ENCODE measurements at regions not wholly inside any gene's neighbourhood (a gene's known extent, or its start where the extent isn't known, plus 50 kb on each side); places are given as distances from the start of the nearest gene placed in this dataset.

DNA sequence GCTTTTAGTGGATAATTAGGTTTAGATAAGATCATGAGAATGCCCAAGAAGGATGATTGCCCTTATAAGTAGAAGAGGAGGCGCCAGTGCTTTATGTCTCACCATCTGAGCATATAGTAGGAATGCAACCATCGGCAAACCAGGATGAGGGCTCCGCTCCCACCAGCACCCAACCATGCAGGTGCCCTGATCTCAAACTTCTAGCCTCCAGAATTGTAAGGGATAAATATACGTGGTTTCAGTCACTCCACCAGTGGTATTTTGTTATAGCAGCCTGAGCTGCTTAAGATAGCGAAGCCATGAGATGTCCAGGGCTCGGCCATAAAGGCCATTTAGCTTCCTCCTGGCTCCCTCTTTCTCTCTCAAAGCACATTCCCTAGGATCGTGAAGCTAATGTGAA lies 413.9 kb downstream of the MZT1 start:
- CTCF ChIA-PET: no interaction called here
- FAIRE-seq (no peak), DNase-seq (ENCODE audit: low read depth, low spot score) (no peak), ATAC-seq (no peak)
- no TSS peak for BruUV-seq (replicated peaks)
- POLR2A ChIA-PET: no interaction called here
- in situ Hi-C loops (cut with MboI): no loop called here
- H3K36me3 ChIP-seq (ENCODE audit: control insufficient read depth in 2 of 2, insufficient read depth in 2 of 2, low read length in 1 of 2): no peaks in the 10 kb centered on the region
- H2AFZ ChIP-seq (ENCODE audit: control insufficient read depth, low read depth, low read length): no peak overlapping the region
- RAD21 ChIA-PET (ENCODE audit: unreplicated experiment): no interaction called here
- no peaks in the 10 kb centered on the region for H3K4me1 ChIP-seq (ENCODE audit: control insufficient read depth, insufficient read depth, low read length)
- no peaks in the 10 kb centered on the region for H4K20me1 ChIP-seq (ENCODE audit: control insufficient read depth, insufficient read depth)
- H3K4me3 ChIP-seq: no peak overlapping the region
- intact Hi-C loops (cut with micrococcal nuclease; ENCODE audit: unreplicated experiment): no loop called here
- no peaks in the 10 kb centered on the region for H3K79me2 ChIP-seq (ENCODE audit: control insufficient read depth, insufficient read depth, low read length)
- H3K9me3 ChIP-seq (replicated peaks; ENCODE audit: control insufficient read depth, insufficient read depth, low read length): no peaks in the 10 kb centered on the region
- no peak for TF ChIP-seq TCF7 (IDR thresholded peaks at IDR 0.05; ENCODE audit: borderline replicate concordance)
- no peak for TF ChIP-seq ZNF274 (IDR thresholded peaks at IDR 0.05; ENCODE audit: insufficient read depth, insufficient read length)
- TF ChIP-seq ZNF24 (IDR thresholded peaks at IDR 0.05): no peak
- TF ChIP-seq, protein P1, sequence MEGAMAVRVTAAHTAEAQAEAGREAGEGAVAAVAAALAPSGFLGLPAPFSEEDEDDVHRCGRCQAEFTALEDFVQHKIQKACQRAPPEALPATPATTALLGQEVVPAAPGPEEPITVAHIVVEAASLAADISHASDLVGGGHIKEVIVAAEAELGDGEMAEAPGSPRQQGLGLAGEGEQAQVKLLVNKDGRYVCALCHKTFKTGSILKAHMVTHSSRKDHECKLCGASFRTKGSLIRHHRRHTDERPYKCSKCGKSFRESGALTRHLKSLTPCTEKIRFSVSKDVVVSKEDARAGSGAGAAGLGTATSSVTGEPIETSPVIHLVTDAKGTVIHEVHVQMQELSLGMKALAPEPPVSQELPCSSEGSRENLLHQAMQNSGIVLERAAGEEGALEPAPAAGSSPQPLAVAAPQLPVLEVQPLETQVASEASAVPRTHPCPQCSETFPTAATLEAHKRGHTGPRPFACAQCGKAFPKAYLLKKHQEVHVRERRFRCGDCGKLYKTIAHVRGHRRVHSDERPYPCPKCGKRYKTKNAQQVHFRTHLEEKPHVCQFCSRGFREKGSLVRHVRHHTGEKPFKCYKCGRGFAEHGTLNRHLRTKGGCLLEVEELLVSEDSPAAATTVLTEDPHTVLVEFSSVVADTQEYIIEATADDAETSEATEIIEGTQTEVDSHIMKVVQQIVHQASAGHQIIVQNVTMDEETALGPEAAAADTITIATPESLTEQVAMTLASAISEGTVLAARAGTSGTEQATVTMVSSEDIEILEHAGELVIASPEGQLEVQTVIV (IDR thresholded peaks at IDR 0.05; ENCODE audit: borderline replicate concordance, partially characterized antibody): no peak
- TF ChIP-seq BHLHE40 (IDR thresholded peaks at IDR 0.05; ENCODE audit: borderline replicate concordance in 1 of 2, low read depth in 2 of 2, low read length in 1 of 2): no peak
- TF ChIP-seq SUPT20H (IDR thresholded peaks at IDR 0.05; ENCODE audit: borderline replicate concordance, control insufficient read depth, low read depth, low read length): no peak
- TF ChIP-seq NRF1 (conservative IDR thresholded peaks at IDR 0.05; ENCODE audit: low read depth, low read length): no peak
- TF ChIP-seq NR2C2 (IDR thresholded peaks at IDR 0.05; ENCODE audit: borderline replicate concordance, control insufficient read depth, insufficient read length, low read depth): no peak
- TF ChIP-seq ZNF217 (IDR thresholded peaks at IDR 0.05): no peak
- TF ChIP-seq HDGF (IDR thresholded peaks at IDR 0.05): no peak
- no peak for TF ChIP-seq CBX5 (IDR thresholded peaks at IDR 0.05; ENCODE audit: low read depth)
- no peak for TF ChIP-seq TARDBP (IDR thresholded peaks at IDR 0.05; ENCODE audit: borderline replicate concordance)
- no peak for TF ChIP-seq SRF (IDR thresholded peaks at IDR 0.05; ENCODE audit: low read depth in 2 of 2, low read length in 2 of 2)
- no peak for TF ChIP-seq SPI1 (IDR thresholded peaks at IDR 0.05; ENCODE audit: borderline replicate concordance, insufficient read depth, low read depth, low read length)
- SMC1A ChIA-PET (ENCODE audit: uncharacterized antibody, unreplicated experiment): no interaction called here
- H3K4me2 ChIP-seq (ENCODE audit: control insufficient read depth, insufficient read depth): no peak overlapping the region
- no peaks in the 10 kb centered on the region for H3K27me3 ChIP-seq (replicated peaks in 1 of 2; ENCODE audit: control insufficient read depth in 2 of 2, insufficient read depth in 2 of 2, low read length in 1 of 2)
- no peak overlapping the region for H3K27ac ChIP-seq (ENCODE audit: control insufficient read depth, insufficient read depth)
- 29% methylated on average over 7 of the region's 7 CpGs for WGBS (ENCODE audit: insufficient coverage, insufficient replicate concordance, low lambda C conversion rate, missing lambda C conversion rate)
- H3K9ac ChIP-seq (ENCODE audit: control insufficient read depth, insufficient read depth, low read length): no peak overlapping the region
